Brain pericyte (primary cell): ENCODE measurements at regions not wholly inside any gene's neighbourhood (a gene's known extent, or its start where the extent isn't known, plus 50 kb on each side); places are given as distances from the start of the nearest gene placed in this dataset.
"Not testable (repeated sequence)": the region's sequence is repeated elsewhere in the genome, so short reads cannot be mapped to it uniquely, and the experiment has no call there.

ENCODE experiments used
- DNase-seq: peaks from one replicate; pipeline ENCODE4 v3.0.0-alpha.2; 2012; ENCODE audit warnings: low read depth, low spot score

DNA sequence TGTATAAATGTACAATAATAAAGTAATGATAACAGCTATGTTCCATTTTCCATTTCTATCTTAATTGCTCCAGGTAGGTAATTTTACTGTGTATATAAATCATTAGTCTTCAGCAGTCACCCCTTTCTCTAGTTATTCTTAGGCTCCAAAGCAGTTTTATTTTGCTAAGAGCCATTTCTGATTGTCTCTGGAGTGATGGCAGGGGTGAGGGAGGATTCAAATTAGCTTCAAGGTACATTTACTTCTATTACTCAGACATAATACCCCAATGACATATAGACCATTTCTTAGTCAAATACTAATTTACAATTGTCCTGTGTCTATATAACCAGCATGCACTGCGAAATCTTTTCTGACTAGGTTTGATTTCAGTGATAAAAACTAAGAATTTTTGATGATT is 663.4 kb upstream of the PRMT6 start:
- no peak for DNase-seq

DNA sequence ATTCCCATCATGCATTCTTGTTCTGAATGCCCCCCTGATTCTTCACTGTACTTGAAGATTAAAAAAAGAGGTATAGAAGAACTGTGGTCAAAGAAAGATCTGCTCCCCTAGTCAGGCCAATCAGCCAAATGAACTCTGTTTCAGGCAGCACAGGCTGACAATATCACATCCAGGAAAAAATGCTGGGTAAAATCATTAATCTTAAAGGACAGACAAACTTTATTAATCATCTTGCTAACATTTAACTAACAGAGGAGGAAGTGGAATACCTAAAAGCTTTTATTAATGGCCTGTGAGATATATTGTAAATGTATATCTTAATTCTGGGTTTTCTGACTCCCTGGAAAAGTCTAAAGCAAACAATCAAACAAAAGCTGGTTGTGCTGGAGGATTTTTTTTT is 660.5 kb upstream of the PRMT6 start:
- DNase-seq, result no peak

DNA sequence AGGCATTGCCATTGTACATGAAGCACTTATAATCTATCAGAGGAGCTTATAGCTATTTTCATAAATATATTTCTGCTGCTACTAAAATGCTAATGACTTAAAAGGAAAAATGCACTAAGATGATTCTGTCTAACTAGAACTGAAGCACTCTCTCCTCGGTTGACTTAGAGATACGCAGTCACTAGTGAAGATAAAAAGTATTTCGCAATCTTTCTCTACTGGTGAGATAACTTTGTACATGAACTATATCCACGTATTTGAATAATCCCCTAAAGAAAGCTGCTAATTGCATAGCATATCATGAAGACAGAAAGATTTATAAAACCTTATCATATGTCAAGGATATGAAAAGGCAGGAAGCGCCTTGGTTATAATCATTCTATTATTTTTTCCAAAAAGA is 658.1 kb upstream of the PRMT6 start:
- DNase-seq, result no peak

DNA sequence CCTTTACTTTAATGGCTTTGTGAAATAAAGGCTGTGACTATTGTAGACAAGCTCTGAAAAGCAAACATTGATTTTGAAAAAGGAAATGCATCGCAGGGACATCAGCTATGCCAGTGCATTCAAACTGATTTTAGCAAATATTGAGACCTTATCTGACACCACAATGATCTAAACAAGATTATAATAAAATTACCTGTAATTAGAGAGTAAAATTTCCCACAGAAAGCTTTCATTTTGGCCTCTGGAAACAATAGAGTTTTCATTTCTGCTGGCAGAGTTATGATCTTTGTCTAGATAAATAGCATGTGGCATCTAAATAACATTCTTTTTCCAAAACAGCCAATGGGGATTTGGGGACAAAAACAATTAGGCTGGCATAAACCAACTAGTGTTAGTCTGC is 650.4 kb upstream of the PRMT6 start:
- DNase-seq, result no peak

DNA sequence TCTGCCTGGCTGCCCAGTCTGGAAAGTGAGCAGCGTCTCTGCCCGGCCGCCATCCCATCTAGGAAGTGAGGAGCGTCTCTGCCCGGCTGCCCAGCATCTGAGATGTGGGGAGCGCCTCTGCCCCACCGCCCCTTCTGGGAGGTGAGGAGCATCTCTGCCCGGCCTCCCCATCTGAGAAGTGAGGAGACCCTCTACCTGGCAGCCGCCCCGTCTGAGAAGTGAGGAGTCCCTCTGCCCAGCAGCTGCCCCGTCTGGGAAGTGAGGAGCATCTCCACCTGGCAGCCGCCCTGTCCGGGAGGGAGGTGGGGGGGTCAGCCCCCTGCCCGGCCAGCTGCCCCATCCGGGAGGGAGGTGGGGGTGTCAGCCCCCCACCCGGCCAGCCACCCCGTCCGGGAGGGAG is 644.2 kb upstream of the PRMT6 start:
- DNase-seq, result not testable (repeated sequence)

DNA sequence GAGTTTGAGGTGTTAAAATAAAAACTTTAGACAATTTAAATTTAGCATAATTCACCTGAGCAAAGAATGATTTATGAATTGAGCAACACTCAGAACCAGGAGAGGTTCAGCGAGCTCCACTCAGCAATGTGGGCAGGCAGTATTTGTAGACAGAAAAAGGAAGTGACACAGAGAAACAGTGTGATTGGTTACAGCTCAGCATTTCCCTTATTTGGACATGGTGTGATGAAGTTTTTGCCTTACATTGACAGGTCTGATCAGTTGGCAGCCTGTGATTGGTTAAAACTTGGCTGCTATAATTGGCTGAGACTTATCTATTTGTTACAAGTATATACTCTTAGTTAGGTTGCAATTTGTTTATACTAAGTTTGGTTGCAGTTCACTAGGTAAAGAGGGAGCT is 621.2 kb upstream of the PRMT6 start:
- DNase-seq, result no peak

DNA sequence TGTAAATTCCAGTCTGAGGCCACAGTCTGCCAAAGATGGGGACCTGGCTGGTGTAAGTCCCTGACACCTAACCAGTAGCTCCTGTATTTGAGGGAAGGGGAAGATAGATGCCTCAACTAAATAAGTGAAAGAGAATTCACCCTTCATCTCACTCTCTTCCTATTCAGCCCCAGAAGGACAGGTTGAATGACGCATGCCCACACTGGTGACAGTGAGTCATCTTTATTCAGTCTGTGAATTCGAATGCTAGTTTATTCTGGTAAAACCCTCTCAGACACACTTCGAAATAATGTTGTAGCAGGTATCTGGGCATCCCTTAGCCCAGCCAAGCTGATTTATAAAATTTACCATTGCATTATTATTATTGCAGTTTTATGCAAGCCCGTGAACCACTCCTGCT is 617.0 kb upstream of the PRMT6 start:
- no peak for DNase-seq

DNA sequence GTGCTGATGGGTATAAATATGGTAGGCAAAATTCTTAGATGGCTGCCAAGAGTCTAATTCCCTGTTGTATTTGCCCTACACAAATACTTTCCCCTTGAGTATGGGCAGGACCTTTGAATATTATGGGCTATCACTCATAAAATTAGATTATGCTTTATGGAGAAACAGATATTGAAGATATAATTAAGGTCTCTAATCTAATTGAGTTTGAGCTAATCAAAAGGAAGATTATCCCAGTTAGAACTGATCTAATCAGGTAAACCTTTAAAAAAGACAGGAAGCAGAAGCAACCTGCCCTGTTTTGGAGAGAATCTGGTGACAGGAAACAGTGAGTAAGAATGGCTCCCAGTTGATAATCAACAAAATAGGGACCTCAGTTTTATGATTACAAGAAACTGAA is 609.0 kb upstream of the PRMT6 start:
- no peak for DNase-seq

DNA sequence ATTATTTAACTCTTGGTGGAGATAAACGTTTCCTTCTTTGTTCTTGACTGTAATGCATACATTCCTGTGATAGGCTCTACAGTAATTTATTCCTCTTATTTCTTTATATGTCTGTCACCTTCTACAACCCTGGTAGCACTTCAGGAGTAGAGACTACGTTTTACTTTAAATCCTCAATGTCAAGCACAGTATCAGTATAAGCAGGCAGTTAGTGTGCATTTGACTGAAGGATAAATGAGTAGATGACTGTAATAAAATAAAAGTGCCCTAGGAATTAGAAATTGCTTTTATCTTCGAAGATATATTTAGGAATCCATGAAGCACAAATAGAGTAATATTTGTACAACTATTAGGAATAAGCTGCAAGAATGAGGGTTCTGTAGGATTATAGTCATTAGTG is 599.6 kb upstream of the PRMT6 start:
- no peak for DNase-seq

DNA sequence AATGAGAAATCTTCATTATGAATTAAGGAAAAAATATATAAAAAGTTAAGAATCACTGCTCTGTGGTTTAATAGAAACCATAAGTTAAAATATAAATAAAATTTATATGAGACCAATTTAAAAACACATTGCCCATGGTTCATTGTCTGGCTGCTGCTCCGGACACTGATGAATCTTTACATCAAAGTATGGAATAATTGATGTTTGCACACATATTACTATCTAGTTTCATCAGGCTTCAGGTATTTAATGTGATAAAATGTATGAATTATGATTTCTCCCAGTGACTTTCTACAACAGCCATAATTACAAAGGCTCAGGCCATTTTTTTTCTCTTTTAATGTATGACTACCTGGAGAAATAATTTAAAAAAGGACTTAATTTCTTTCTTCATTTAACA is 599.1 kb upstream of the PRMT6 start:
- no peak for DNase-seq

DNA sequence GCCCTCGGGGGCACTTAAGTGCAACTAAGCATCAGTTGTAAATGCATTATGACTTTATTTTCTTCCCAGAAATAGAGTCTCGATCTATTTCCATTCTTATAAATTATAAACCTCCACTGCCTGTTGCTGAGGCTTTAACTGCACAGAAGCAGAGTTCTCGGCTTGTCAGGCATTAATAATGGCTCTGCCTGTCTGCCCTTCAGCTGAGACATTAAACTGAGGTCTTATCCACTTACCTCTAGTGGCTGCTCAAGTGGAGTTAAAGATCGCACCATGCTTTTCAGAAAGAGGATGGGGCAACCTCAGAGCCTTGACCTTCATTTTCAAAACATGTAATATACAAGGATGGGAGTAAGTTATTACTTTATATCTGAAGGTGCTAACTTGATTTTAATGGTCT is 597.6 kb upstream of the PRMT6 start:
- no peak for DNase-seq

DNA sequence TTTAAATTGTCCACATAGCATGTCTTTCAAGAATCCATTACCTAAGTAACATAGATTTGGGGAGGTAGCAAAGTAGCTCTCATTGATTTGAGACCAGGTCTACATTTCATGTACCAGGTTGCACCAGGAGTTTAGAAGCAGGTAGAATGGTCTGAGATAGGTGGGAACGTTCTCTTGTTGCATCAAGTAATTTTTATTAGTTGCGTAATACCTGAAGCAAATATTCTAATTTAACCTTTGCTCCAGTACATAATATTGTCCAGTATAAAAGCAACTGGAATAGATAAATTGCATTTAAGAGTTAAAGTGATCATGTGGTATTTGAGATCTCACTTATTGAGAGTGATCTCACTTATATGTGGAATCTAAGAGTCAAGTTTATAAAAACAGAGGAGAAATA is 597.1 kb upstream of the PRMT6 start:
- no peak for DNase-seq

DNA sequence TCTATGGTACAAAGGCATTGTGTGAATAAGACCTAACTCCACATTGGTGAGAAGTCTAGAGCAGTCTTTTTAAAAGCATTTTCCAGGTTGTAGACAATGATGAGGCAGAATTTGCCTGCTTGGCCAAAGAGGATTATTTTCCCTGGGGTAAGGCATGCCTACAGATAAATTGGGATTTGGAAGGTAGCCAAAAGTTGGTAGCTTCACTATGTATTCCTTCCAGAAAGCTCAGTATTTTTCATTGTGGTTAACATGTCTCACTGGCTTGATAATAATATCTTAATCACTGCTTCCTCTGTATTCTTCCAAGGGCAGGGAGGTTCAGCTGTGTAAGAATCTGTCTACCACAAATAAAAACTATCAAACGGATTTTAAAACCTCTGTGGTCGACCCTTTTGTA is 590.8 kb upstream of the PRMT6 start:
- no peak for DNase-seq

DNA sequence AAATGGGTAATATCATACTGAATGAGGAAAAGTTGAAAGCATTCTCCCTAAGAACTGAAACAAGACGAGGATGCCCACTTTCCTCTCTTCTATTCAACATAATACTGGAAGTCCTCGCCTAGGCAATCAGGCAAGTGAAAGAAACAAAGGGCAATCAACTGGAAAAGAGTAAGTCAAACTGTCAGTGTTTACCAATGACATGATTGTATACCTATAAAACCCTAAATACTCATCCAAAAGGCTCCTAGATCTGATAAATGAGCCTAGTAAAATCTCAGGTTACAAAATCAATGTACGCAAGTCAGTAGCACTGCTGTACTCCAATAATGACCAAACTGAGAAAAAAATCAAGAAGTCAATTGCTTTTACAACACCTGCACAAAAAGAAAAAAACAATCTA is 575.8 kb upstream of the PRMT6 start:
- DNase-seq, result no peak

DNA sequence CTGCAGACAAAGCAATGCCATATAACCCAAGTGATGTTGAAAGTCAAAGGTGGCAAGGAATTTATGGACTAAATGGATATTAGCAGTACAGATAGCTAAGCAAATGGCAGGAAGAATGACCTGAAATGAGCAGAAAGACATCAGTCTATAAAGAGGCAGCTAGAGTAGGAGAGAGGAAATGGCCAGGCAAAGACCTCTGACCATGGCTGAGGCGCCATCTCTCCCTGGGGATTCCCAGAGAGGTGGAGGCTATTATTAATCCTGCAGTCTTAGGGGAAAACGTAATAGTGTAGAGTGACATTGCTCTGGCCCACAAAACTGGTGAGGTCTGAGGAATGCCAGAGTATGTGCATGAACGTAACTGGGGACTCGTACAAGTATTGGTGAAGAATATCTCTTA is 563.6 kb upstream of the PRMT6 start:
- DNase-seq, result no peak

DNA sequence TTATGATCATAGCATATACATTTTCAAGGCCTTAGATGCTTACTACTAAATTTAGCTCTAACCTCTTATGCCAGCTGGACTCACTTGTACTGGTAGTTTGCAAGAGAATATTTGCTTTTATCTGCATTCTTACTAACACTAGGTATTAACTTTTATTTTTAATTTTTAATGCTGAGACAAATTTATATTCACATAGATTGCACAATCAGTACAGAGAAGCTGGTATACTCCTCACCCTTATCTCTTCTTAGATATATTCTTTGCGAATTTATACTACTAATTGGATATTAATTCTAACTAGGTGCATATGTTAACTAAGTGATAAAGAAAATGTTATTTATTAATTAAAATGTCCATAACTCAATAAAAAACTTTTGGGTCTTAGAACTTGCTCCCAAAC is 561.8 kb upstream of the PRMT6 start:
- no peak for DNase-seq

DNA sequence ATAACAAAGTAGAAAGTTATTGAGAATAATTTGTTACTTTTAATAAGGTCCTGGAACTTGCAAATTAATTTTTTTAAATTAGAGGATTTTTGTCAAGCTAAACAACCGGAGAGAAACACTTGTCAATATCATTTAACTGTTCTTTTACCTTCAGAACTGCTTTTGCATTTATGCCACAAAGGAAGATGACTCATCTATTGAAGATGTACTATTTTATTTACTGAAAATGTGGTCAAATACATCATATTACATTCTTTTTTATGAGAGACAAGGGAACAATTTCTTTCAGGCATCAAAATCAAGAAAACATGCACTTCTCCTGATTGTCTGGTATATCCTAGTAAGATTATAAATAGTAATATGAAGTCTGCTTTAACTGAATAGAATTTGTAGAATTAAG is 558.2 kb upstream of the PRMT6 start:
- DNase-seq, result no peak

DNA sequence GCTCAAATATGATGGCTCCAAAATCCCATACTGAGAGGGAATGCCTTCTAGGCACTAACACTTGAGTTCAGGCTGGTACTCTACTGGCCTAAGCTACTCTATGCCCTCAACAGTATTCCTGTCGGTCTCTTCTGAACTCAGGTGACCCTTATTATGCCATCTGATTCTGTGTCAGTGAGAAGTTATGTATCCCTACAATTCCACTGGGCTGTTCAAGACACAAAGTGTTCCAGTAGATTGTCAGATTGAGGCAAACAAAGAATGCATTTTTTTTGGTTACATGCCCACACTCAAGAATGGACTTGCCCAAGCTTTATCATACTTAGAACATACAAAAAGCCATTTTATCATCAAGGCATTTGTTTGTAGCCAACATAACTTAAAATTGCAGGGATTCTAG is 553.8 kb upstream of the PRMT6 start:
- no peak for DNase-seq

DNA sequence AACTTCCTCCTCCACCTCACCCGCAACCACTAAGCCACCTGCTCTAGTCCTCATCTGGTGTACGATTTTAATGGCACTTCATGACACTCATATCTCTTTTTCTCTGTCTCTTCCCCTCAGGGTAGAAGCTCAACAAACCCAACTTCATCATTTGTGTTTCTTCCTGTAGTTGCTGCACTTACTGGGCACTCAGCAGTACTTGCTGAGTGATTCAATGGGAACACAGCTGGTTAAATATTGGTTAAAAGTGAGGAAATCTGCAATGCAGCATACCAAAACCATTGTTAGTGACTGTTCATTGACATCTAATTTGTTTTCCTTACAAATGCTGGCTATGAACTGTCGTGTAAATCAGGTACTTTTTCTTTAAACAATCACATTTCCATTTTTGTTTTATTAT is 541.1 kb upstream of the PRMT6 start:
- no peak for DNase-seq

DNA sequence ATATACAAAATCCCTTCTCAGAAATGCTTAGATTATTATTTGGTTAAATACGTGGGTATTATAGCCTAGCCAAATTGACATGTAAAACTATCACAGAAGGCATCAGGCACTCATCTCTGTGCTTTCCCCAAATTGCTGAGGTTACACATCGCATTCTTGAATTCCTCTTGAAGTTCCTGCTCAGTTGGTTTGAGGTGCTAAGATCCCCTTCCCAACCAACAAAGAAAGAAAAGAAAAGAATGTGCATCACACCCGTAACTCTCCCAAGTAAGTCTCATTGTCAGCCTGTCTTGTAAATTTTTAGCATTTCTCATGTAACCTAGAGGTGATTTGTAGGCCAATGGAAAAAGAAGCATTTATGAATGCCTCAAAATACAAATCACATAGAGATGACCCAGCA is 539.2 kb upstream of the PRMT6 start:
- DNase-seq, result no peak

DNA sequence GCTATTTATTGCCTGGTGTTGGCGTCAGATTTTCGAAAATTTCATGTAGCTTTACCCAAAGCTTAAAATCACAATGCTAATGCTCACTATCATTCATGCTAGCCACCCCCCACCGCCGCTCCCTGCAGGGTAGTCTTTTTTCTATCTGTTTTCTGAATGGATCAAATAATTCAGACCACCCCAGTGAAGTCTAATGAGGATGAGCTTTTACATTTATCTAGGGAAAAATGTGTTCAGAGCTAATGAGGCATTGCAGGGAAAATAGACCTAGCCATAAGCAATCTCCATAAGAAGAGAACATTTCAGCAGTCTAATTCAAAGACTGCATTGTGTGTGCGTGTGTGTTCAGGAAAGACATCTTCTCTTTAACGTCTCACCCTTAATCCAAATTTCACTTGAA is 533.0 kb upstream of the PRMT6 start:
- no peak for DNase-seq

DNA sequence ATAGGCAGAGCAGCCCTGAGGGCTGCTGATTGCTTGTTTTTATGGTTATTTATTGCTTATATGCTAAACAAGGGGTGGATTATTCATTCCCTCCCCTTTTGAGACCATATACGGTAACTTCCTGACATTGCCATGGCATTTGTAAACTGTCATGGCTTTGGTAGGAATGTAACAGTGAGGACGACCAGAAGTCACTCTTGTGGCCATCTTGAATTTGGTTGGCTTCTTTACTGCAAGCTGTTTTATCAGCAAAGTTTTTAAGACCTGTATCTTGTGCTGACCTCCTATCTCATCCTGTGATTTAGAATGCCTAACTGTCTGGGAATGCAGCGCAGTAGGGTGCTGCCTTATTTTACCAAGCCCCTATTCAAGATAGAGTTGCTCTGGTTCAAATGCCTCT is 531.8 kb upstream of the PRMT6 start:
- no peak for DNase-seq

DNA sequence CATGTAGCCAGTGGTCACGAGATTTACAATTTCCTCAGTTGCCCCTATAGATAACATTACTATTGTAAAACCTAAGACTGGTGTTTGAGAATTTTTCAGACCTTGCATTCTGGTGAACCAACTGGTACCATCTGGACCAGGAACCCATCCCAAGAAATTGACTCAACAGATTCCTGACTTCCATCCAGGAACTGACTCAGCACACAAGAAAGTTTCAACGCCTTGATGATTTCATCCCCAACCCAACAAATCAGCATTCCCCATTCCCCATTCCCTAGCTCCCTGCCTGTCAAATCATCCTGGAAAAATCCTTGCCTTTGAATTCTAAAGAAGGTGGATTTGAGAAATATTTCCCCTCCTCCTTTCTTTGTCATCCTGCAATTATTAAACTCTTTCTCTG is 529.8 kb upstream of the PRMT6 start:
- DNase-seq, result no peak

DNA sequence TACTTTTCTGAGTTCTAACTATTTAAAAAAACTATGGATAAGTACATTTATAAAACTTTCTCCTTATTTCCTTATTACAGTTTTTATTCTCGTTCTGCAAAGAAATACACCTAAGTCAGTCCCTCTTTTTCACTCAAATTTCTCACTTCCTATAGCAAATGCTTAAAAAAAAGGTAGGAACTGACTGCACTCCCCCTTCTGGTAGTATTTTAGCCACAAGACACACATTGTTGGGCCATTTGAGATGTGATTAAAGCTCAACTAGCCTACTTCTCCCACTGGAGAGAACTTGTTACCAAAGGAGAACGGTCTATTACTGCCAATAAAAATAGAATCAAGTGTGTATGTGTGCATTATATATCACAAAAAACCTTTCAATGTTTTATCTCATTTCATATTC is 521.9 kb upstream of the PRMT6 start:
- no peak for DNase-seq

DNA sequence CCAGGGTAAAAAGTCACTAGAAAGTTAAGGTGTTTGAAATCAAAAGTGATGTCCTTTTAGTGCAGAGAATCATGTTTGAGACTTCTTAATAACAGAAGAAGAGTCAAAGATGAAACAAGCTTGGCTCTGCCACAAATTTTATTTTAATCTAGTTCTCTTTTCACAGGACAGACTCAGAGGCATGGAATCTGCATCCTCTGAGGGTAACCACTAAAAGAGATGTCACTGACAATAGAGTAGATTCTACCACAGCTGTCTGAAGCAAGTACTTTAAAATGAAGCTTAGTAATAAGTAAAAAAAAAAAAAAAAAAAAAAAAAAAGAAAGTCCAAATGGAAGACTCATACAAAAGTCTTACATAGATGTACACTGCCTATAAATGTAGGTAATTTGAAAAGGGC is 519.7 kb upstream of the PRMT6 start:
- DNase-seq, result no peak
